ENCODE measurements at regions not wholly inside any gene's neighbourhood (a gene's known extent, or its start where the extent isn't known, plus 50 kb on each side); places are given as distances from the start of the nearest gene placed in this dataset.

DNA sequence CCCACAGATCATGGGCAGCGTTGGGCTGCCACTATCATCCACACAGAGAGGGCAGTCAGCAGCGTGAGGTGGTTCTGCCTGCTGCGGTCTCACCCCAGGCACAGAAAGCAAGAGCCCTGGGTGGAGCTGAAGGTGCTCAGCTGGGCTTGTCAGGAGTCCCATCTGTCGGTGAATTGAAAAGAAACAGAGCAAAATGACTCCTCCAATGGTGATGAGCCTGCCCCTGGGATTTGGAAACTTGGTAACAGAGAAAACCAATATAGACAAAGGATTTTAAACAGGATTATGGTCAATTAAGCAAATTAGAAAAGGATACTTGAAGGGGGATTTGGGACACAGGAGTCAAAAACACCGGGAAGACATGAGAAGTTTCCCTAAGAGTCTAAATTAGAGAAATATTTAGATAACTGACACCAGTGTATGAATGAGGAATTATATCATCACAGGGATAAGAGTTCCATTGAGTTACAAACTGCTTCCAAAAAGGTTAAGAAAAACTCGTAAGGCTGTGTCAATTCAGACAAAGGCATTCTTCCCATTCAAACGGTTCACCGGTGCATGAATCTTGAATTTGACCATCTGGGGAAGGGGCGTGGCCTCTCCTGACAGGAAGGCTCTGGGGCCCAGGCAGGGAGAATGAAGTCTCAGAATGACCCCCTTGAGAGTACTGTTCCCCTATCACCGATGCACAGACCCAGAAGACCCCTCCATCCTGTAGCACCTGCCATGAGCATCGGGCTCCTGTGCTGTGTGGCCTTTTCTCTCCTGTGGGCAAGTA, 70.0 kb upstream of the PRSS58 start (continued):
- TF ChIP-seq, protein P1, sequence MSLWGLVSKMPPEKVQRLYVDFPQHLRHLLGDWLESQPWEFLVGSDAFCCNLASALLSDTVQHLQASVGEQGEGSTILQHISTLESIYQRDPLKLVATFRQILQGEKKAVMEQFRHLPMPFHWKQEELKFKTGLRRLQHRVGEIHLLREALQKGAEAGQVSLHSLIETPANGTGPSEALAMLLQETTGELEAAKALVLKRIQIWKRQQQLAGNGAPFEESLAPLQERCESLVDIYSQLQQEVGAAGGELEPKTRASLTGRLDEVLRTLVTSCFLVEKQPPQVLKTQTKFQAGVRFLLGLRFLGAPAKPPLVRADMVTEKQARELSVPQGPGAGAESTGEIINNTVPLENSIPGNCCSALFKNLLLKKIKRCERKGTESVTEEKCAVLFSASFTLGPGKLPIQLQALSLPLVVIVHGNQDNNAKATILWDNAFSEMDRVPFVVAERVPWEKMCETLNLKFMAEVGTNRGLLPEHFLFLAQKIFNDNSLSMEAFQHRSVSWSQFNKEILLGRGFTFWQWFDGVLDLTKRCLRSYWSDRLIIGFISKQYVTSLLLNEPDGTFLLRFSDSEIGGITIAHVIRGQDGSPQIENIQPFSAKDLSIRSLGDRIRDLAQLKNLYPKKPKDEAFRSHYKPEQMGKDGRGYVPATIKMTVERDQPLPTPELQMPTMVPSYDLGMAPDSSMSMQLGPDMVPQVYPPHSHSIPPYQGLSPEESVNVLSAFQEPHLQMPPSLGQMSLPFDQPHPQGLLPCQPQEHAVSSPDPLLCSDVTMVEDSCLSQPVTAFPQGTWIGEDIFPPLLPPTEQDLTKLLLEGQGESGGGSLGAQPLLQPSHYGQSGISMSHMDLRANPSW (CRISPR knock-in tag; IDR thresholded peaks at IDR 0.05; ENCODE audit: borderline replicate concordance): no peak
- TF ChIP-seq ZC3H13 (CRISPR knock-in tag; IDR thresholded peaks at IDR 0.05): no peak
- no peak for TF ChIP-seq WIZ (CRISPR knock-in tag; IDR thresholded peaks at IDR 0.05)
- no peak for TF ChIP-seq MAF1 (CRISPR knock-in tag; IDR thresholded peaks at IDR 0.05; ENCODE audit: borderline replicate concordance)
- no peak for TF ChIP-seq HMGA1 (CRISPR knock-in tag; conservative IDR thresholded peaks at IDR 0.05)
- TF ChIP-seq, protein P2, sequence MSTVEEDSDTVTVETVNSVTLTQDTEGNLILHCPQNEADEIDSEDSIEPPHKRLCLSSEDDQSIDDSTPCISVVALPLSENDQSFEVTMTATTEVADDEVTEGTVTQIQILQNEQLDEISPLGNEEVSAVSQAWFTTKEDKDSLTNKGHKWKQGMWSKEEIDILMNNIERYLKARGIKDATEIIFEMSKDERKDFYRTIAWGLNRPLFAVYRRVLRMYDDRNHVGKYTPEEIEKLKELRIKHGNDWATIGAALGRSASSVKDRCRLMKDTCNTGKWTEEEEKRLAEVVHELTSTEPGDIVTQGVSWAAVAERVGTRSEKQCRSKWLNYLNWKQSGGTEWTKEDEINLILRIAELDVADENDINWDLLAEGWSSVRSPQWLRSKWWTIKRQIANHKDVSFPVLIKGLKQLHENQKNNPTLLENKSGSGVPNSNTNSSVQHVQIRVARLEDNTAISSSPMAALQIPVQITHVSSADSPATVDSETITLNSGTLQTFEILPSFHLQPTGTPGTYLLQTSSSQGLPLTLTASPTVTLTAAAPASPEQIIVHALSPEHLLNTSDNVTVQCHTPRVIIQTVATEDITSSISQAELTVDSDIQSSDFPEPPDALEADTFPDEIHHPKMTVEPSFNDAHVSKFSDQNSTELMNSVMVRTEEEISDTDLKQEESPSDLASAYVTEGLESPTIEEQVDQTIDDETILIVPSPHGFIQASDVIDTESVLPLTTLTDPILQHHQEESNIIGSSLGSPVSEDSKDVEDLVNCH (CRISPR knock-in tag; IDR thresholded peaks at IDR 0.05): no peak
- TF ChIP-seq, protein P3, sequence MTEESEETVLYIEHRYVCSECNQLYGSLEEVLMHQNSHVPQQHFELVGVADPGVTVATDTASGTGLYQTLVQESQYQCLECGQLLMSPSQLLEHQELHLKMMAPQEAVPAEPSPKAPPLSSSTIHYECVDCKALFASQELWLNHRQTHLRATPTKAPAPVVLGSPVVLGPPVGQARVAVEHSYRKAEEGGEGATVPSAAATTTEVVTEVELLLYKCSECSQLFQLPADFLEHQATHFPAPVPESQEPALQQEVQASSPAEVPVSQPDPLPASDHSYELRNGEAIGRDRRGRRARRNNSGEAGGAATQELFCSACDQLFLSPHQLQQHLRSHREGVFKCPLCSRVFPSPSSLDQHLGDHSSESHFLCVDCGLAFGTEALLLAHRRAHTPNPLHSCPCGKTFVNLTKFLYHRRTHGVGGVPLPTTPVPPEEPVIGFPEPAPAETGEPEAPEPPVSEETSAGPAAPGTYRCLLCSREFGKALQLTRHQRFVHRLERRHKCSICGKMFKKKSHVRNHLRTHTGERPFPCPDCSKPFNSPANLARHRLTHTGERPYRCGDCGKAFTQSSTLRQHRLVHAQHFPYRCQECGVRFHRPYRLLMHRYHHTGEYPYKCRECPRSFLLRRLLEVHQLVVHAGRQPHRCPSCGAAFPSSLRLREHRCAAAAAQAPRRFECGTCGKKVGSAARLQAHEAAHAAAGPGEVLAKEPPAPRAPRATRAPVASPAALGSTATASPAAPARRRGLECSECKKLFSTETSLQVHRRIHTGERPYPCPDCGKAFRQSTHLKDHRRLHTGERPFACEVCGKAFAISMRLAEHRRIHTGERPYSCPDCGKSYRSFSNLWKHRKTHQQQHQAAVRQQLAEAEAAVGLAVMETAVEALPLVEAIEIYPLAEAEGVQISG (CRISPR knock-in tag; IDR thresholded peaks at IDR 0.05): no peak
